K562 (cell line): ENCODE measurements at regions not wholly inside any gene's neighbourhood (a gene's known extent, or its start where the extent isn't known, plus 50 kb on each side); places are given as distances from the start of the nearest gene placed in this dataset.

Experiments used
- ARID1B ChIP-seq: fragments of 450-650 bp; IDR thresholded peaks from 2 replicates; pipeline ENCODE4 v1.6.1; 2016; ENCODE audit warnings: antibody characterized with exemption, mild to moderate bottlenecking, inconsistent platforms
- BCOR ChIP-seq: fragments of 450-650 bp; IDR thresholded peaks from 2 replicates; pipeline ENCODE4 v1.6.1; 2016
- JUNB ChIP-seq: fragments of 450-650 bp; formaldehyde crosslinking; conservative IDR thresholded peaks from 2 replicates; pipeline ENCODE4 v1.4.0; 2020; ENCODE audit warnings: mild to moderate bottlenecking
- KAT7 ChIP-seq: sonication (generic); formaldehyde crosslinking; IDR thresholded peaks from 2 replicates; pipeline ENCODE4 v1.8.0; 2022; ENCODE audit warnings: missing genetic modification reagents, mild to moderate bottlenecking, borderline replicate concordance
- MAFK ChIP-seq: IDR thresholded peaks from 2 replicates; pipeline ENCODE4 v1.6.1; 2011; ENCODE audit warnings: low read length, improper control_type of control experiment
- MXD1 ChIP-seq: fragments of 250-450 bp; sonication (Bioruptor Pico); IDR thresholded peaks from 2 replicates; pipeline ENCODE4 v1.8.0; 2021; ENCODE audit warnings: borderline replicate concordance, mild to moderate bottlenecking, moderate library complexity; ENCODE audit not compliant: poor library complexity, severe bottlenecking
- RBM17 ChIP-seq: fragments of 200-400 bp; formaldehyde crosslinking; IDR thresholded peaks from 2 replicates; pipeline ENCODE4 v1.6.1; 2017; ENCODE audit warnings: low read depth, mild to moderate bottlenecking, low read length, borderline replicate concordance
- SMAD2 ChIP-seq: fragments of 150-350 bp; IDR thresholded peaks from 2 replicates; pipeline ENCODE4 v1.6.1; 2014; ENCODE audit warnings: low read depth, mild to moderate bottlenecking, low read length
- SMARCB1 ChIP-seq: IDR thresholded peaks from 2 replicates; pipeline ENCODE4 v1.6.1; 2011; ENCODE audit warnings: improper control_type of control experiment, low read depth; ENCODE audit not compliant: insufficient read length
- TCF3 ChIP-seq: sonication (generic); formaldehyde crosslinking; IDR thresholded peaks from 2 replicates; pipeline ENCODE4 v1.4.0; 2020; ENCODE audit warnings: mild to moderate bottlenecking, missing genetic modification reagents
- THRAP3 ChIP-seq: fragments of 450-650 bp; IDR thresholded peaks from 2 replicates; pipeline ENCODE4 v1.6.1; 2016; ENCODE audit warnings: mild to moderate bottlenecking, inconsistent platforms, borderline replicate concordance
- ZBTB7A ChIP-seq: IDR thresholded peaks from 2 replicates; pipeline ENCODE4 v1.6.1; 2011; ENCODE audit warnings: low read depth, mild to moderate bottlenecking, low read length, moderate library complexity, borderline replicate concordance; ENCODE audit not compliant: control insufficient read depth
- ZC3H11A ChIP-seq: IDR thresholded peaks from 2 replicates; pipeline ENCODE4 v1.6.1; 2012; ENCODE audit warnings: low read depth, low read length, improper control_type of control experiment
- ZNF77 ChIP-seq: fragments of 250-450 bp; sonication (Bioruptor Pico); IDR thresholded peaks from 2 replicates; pipeline ENCODE4 v1.5.0; 2020
- ZNF830 ChIP-seq: fragments of 250-450 bp; sonication (Bioruptor Pico); IDR thresholded peaks from 2 replicates; pipeline ENCODE4 v1.5.0; 2021; ENCODE audit warnings: mild to moderate bottlenecking
- TF ChIP-seq, protein P1 (sequence below): fragments of 450-650 bp; IDR thresholded peaks from 2 replicates; pipeline ENCODE4 v1.7.1; 2018; ENCODE audit warnings: mild to moderate bottlenecking, low read depth; ENCODE audit not compliant: partially characterized antibody
- TF ChIP-seq, protein P2 (sequence below): sonication (generic); formaldehyde crosslinking; IDR thresholded peaks from 2 replicates; pipeline ENCODE4 v1.8.0; 2022; ENCODE audit warnings: mild to moderate bottlenecking, missing genetic modification reagents, borderline replicate concordance
- TF ChIP-seq, protein P3 (sequence below): fragments of 200-800 bp; sonication (Bioruptor generic); IDR thresholded peaks from 2 replicates; pipeline ENCODE4 v1.6.1; 2017; ENCODE audit warnings: missing genetic modification characterization, missing compliant biosample characterization
- TF ChIP-seq, protein P4 (sequence below): fragments of 250-450 bp; sonication (Bioruptor Pico); IDR thresholded peaks from 2 replicates; pipeline ENCODE4 v1.5.0; 2022; ENCODE audit warnings: mild to moderate bottlenecking

DNA sequence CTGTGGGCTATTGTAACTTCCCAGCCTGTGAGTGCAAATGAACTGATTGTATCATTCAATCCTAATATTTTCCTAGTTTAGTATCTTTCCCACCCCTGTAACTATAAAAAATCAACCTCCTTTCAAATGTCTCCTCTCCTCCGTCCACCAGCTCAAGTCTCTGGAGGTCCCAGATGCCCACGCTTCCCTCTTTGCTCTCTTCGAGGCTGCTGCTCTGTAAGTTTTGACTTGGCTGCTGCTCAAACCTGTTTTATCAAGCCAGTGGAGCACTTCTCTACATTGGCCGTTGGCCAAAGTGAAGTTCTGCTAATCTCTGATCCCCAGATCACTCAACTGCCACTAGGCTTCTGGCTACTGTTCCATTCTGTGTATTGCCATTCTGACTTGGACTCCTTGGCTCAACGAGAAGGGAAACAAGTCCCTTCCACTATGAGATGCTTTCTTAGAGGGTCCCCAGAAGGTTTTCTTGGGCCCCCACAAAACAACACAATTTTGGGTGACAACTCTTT, 60.7 kb upstream of the RAPGEF2 start (continued):
- TF ChIP-seq, protein P1, sequence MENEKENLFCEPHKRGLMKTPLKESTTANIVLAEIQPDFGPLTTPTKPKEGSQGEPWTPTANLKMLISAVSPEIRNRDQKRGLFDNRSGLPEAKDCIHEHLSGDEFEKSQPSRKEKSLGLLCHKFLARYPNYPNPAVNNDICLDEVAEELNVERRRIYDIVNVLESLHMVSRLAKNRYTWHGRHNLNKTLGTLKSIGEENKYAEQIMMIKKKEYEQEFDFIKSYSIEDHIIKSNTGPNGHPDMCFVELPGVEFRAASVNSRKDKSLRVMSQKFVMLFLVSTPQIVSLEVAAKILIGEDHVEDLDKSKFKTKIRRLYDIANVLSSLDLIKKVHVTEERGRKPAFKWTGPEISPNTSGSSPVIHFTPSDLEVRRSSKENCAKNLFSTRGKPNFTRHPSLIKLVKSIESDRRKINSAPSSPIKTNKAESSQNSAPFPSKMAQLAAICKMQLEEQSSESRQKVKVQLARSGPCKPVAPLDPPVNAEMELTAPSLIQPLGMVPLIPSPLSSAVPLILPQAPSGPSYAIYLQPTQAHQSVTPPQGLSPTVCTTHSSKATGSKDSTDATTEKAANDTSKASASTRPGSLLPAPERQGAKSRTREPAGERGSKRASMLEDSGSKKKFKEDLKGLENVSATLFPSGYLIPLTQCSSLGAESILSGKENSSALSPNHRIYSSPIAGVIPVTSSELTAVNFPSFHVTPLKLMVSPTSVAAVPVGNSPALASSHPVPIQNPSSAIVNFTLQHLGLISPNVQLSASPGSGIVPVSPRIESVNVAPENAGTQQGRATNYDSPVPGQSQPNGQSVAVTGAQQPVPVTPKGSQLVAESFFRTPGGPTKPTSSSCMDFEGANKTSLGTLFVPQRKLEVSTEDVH = peak; percentile 39
- TF ChIP-seq MAFK = no peak; the same call in 1 of the 2 replicates
- TF ChIP-seq, protein P2, sequence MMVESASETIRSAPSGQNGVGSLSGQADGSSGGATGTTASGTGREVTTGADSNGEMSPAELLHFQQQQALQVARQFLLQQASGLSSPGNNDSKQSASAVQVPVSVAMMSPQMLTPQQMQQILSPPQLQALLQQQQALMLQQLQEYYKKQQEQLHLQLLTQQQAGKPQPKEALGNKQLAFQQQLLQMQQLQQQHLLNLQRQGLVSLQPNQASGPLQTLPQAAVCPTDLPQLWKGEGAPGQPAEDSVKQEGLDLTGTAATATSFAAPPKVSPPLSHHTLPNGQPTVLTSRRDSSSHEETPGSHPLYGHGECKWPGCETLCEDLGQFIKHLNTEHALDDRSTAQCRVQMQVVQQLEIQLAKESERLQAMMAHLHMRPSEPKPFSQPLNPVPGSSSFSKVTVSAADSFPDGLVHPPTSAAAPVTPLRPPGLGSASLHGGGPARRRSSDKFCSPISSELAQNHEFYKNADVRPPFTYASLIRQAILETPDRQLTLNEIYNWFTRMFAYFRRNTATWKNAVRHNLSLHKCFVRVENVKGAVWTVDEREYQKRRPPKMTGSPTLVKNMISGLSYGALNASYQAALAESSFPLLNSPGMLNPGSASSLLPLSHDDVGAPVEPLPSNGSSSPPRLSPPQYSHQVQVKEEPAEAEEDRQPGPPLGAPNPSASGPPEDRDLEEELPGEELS (CRISPR knock-in tag) = no peak
- no peak for TF ChIP-seq ZNF830 (CRISPR knock-in tag)
- TF ChIP-seq BCOR = peak; percentile 59; the same call in 1 of the 2 replicates
- TF ChIP-seq SMARCB1 = no peak
- TF ChIP-seq RBM17 = no peak
- no peak for TF ChIP-seq SMAD2
- no peak for TF ChIP-seq JUNB (CRISPR knock-in tag)
- no peak for TF ChIP-seq ZC3H11A
- TF ChIP-seq MXD1 (CRISPR knock-in tag) = no peak
- TF ChIP-seq, protein P3, sequence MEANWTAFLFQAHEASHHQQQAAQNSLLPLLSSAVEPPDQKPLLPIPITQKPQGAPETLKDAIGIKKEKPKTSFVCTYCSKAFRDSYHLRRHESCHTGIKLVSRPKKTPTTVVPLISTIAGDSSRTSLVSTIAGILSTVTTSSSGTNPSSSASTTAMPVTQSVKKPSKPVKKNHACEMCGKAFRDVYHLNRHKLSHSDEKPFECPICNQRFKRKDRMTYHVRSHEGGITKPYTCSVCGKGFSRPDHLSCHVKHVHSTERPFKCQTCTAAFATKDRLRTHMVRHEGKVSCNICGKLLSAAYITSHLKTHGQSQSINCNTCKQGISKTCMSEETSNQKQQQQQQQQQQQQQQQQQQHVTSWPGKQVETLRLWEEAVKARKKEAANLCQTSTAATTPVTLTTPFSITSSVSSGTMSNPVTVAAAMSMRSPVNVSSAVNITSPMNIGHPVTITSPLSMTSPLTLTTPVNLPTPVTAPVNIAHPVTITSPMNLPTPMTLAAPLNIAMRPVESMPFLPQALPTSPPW (CRISPR knock-in tag) = no peak; the same call in 1 of the 2 replicates
- peak; percentile 95 for TF ChIP-seq TCF3 (CRISPR knock-in tag)
- no peak; the same call in 1 of the 2 replicates for TF ChIP-seq ZBTB7A
- TF ChIP-seq KAT7 (CRISPR knock-in tag) = no peak
- TF ChIP-seq ARID1B = peak; percentile 98
- TF ChIP-seq ZNF77 = no peak
- TF ChIP-seq, protein P4, sequence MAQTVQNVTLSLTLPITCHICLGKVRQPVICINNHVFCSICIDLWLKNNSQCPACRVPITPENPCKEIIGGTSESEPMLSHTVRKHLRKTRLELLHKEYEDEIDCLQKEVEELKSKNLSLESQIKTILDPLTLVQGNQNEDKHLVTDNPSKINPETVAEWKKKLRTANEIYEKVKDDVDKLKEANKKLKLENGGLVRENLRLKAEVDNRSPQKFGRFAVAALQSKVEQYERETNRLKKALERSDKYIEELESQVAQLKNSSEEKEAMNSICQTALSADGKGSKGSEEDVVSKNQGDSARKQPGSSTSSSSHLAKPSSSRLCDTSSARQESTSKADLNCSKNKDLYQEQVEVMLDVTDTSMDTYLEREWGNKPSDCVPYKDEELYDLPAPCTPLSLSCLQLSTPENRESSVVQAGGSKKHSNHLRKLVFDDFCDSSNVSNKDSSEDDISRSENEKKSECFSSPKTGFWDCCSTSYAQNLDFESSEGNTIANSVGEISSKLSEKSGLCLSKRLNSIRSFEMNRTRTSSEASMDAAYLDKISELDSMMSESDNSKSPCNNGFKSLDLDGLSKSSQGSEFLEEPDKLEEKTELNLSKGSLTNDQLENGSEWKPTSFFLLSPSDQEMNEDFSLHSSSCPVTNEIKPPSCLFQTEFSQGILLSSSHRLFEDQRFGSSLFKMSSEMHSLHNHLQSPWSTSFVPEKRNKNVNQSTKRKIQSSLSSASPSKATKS = no peak
- TF ChIP-seq THRAP3 = no peak
